ENCODE measurements at regions not wholly inside any gene's neighbourhood (a gene's known extent, or its start where the extent isn't known, plus 50 kb on each side); places are given as distances from the start of the nearest gene placed in this dataset.

GRCh38 chr5:3854188-3854821 lies 258.7 kb downstream of the IRX1 start:
- no peak for TF ChIP-seq CTCF (IDR thresholded peaks at IDR 0.05; ENCODE audit: partially characterized antibody, unreplicated experiment)
- Mint-ChIP-seq H3K4me1 (ENCODE audit: low read depth, unreplicated experiment) (no peaks in the 10 kb centered on the region), H3K4me3 (ENCODE audit: unreplicated experiment) (no peak overlapping the region), H3K9me3 (ENCODE audit: unreplicated experiment) (no peaks in the 10 kb centered on the region), H3K36me3 (ENCODE audit: unreplicated experiment) (peaks cover 4% of the 10 kb centered on the region), H3K27me3 (ENCODE audit: unreplicated experiment) (no peaks in the 10 kb centered on the region), H3K27ac (ENCODE audit: unreplicated experiment) (no peak overlapping the region)
- DNase-seq = no peak

- H3K4me3 Mint-ChIP-seq (ENCODE audit: unreplicated experiment) = no peak overlapping the region
- no peaks in the 10 kb centered on the region for H3K27me3 Mint-ChIP-seq (ENCODE audit: unreplicated experiment)
- no peak for TF ChIP-seq CTCF (IDR thresholded peaks at IDR 0.05; ENCODE audit: partially characterized antibody, unreplicated experiment)
- no peak overlapping the region for H3K27ac Mint-ChIP-seq (ENCODE audit: unreplicated experiment)
- H3K4me1 Mint-ChIP-seq (ENCODE audit: low read depth, unreplicated experiment) = no peaks in the 10 kb centered on the region
- no peak for DNase-seq
- peaks cover 6% of the 10 kb centered on the region for H3K36me3 Mint-ChIP-seq (ENCODE audit: unreplicated experiment)
- H3K9me3 Mint-ChIP-seq (ENCODE audit: unreplicated experiment) = no peaks in the 10 kb centered on the region
These were observed 260.4 kb downstream of the IRX1 start for GRCh38 chr5:3856036-3856435.

GRCh38 chr5:3858524-3858923 lies 262.9 kb downstream of the IRX1 start:
- Mint-ChIP-seq H3K27ac (ENCODE audit: unreplicated experiment) (no peak overlapping the region), H3K9me3 (ENCODE audit: unreplicated experiment) (peaks cover 2% of the 10 kb centered on the region), H3K27me3 (ENCODE audit: unreplicated experiment) (no peaks in the 10 kb centered on the region), H3K4me3 (ENCODE audit: unreplicated experiment) (no peak overlapping the region), H3K36me3 (ENCODE audit: unreplicated experiment) (peaks cover 11% of the 10 kb centered on the region), H3K4me1 (ENCODE audit: low read depth, unreplicated experiment) (no peaks in the 10 kb centered on the region)
- TF ChIP-seq CTCF (IDR thresholded peaks at IDR 0.05; ENCODE audit: partially characterized antibody, unreplicated experiment) = no peak
- no peak for DNase-seq

- Mint-ChIP-seq H3K27me3 (ENCODE audit: unreplicated experiment) (no peaks in the 10 kb centered on the region), H3K4me1 (ENCODE audit: low read depth, unreplicated experiment) (no peaks in the 10 kb centered on the region), H3K27ac (ENCODE audit: unreplicated experiment) (no peak overlapping the region), H3K9me3 (ENCODE audit: unreplicated experiment) (peaks cover 5% of the 10 kb centered on the region), H3K4me3 (ENCODE audit: unreplicated experiment) (no peak overlapping the region), H3K36me3 (ENCODE audit: unreplicated experiment) (peaks cover 15% of the 10 kb centered on the region)
- TF ChIP-seq CTCF (IDR thresholded peaks at IDR 0.05; ENCODE audit: partially characterized antibody, unreplicated experiment) = no peak
- no peak for DNase-seq
These were observed 267.3 kb downstream of the IRX1 start for GRCh38 chr5:3862906-3863305.

- no peak for TF ChIP-seq CTCF (IDR thresholded peaks at IDR 0.05; ENCODE audit: partially characterized antibody, unreplicated experiment)
- DNase-seq = no peak
- no peaks in the 10 kb centered on the region for H3K4me1 Mint-ChIP-seq (ENCODE audit: low read depth, unreplicated experiment)
- H3K27ac Mint-ChIP-seq (ENCODE audit: unreplicated experiment) = no peak overlapping the region
- no peak overlapping the region for H3K4me3 Mint-ChIP-seq (ENCODE audit: unreplicated experiment)
- H3K9me3 Mint-ChIP-seq (ENCODE audit: unreplicated experiment) = peaks cover 2% of the 10 kb centered on the region
- H3K27me3 Mint-ChIP-seq (ENCODE audit: unreplicated experiment) = no peaks in the 10 kb centered on the region
- no peaks in the 10 kb centered on the region for H3K36me3 Mint-ChIP-seq (ENCODE audit: unreplicated experiment)
These were observed 279.5 kb downstream of the IRX1 start for GRCh38 chr5:3875144-3875543.

All from glutamatergic neuron (in vitro differentiated cells).